ENCODE measurements at regions not wholly inside any gene's neighbourhood (a gene's known extent, or its start where the extent isn't known, plus 50 kb on each side); places are given as distances from the start of the nearest gene placed in this dataset.

- no peak for TF ChIP-seq YY1 (IDR thresholded peaks at IDR 0.05; ENCODE audit: insufficient read depth, insufficient read length)
- no peak for TF ChIP-seq ZNF274 (IDR thresholded peaks at IDR 0.05; ENCODE audit: low read depth, low read length)
- no peak for TF ChIP-seq SUZ12 (IDR thresholded peaks at IDR 0.05; ENCODE audit: extremely low read depth, insufficient read depth, insufficient read length)
Observed at GRCh38 chr11:29032384-29033149, 924.4 kb downstream of the METTL15 start.

Measured in NT2/D1 (cell line).